ENCODE measurements at regions not wholly inside any gene's neighbourhood (a gene's known extent, or its start where the extent isn't known, plus 50 kb on each side); places are given as distances from the start of the nearest gene placed in this dataset.

- H3K27ac ChIP-seq (ENCODE audit: low read depth in 1 of 2, low read length in 2 of 2), result no peak overlapping the region
- H3K27ac Mint-ChIP-seq, result no peak overlapping the region
- no peak overlapping the region for H3K4me3 ChIP-seq (ENCODE audit: low read length)
- no peaks in the 10 kb centered on the region for H3K4me1 ChIP-seq (ENCODE audit: insufficient read depth, low read length)
- H3K4me1 Mint-ChIP-seq (ENCODE audit: low read depth), result no peaks in the 10 kb centered on the region
- no peak for ATAC-seq (ENCODE audit: poor library complexity)
- H3K9me3 Mint-ChIP-seq, result no peaks in the 10 kb centered on the region
- ChIA-PET POLR2A (no interaction called here), CTCF (no interaction called here)
- intact Hi-C loops (cut with DNase I, micrococcal nuclease), result no loop called here
- no peaks in the 10 kb centered on the region for H3K36me3 Mint-ChIP-seq (ENCODE audit: low read depth)
- H3K27me3 ChIP-seq (ENCODE audit: control insufficient read depth in 1 of 2, insufficient read depth in 2 of 2, low read length in 2 of 2), result no peaks in the 10 kb centered on the region
- no peak overlapping the region for H3K4me3 Mint-ChIP-seq
- DNase-seq, result no peak
- H3K27me3 Mint-ChIP-seq, result no peaks in the 10 kb centered on the region
- H3K36me3 ChIP-seq (ENCODE audit: insufficient read depth, low read length), result no peaks in the 10 kb centered on the region
- no peaks in the 10 kb centered on the region for H3K9me3 ChIP-seq (ENCODE audit: control insufficient read depth in 1 of 2, insufficient read depth in 1 of 2, low read length in 2 of 2)
- TF ChIP-seq CTCF (IDR thresholded peaks at IDR 0.05), result no peak
Measured at GRCh38 chr2:150698016-150698661, 210.7 kb upstream of the RND3 start.

- H3K27ac Mint-ChIP-seq, result no peak overlapping the region
- CTCF ChIA-PET, result no interaction called here
- no peaks in the 10 kb centered on the region for H3K9me3 Mint-ChIP-seq
- no peaks in the 10 kb centered on the region for H3K4me1 Mint-ChIP-seq (ENCODE audit: low read depth)
- Histone ChIP-seq H3K27me3 (ENCODE audit: control insufficient read depth in 1 of 2, insufficient read depth in 2 of 2, low read length in 2 of 2) (no peaks in the 10 kb centered on the region), H3K4me3 (ENCODE audit: low read length) (no peak overlapping the region), H3K27ac (ENCODE audit: low read depth in 1 of 2, low read length in 2 of 2) (no peak overlapping the region), H3K4me1 (ENCODE audit: insufficient read depth, low read length) (no peaks in the 10 kb centered on the region), H3K36me3 (ENCODE audit: insufficient read depth, low read length) (no peaks in the 10 kb centered on the region), H3K9me3 (ENCODE audit: control insufficient read depth in 1 of 2, insufficient read depth in 1 of 2, low read length in 2 of 2) (no peaks in the 10 kb centered on the region)
- no peak overlapping the region for H3K4me3 Mint-ChIP-seq
- H3K27me3 Mint-ChIP-seq, result no peaks in the 10 kb centered on the region
- DNase-seq, result no peak
- ATAC-seq (ENCODE audit: poor library complexity), result no peak
- POLR2A ChIA-PET, result no interaction called here
- intact Hi-C loops (cut with DNase I, micrococcal nuclease), result no loop called here
- TF ChIP-seq CTCF (IDR thresholded peaks at IDR 0.05), result no peak
- H3K36me3 Mint-ChIP-seq (ENCODE audit: low read depth), result no peaks in the 10 kb centered on the region
Measured at GRCh38 chr2:150697596-150697995, 210.1 kb upstream of the RND3 start.

GRCh38 chr2:150695451-150696135 is 208.1 kb upstream of the RND3 start:
- Mint-ChIP-seq H3K27me3 (no peaks in the 10 kb centered on the region), H3K9me3 (no peaks in the 10 kb centered on the region), H3K4me3 (no peak overlapping the region), H3K36me3 (ENCODE audit: low read depth) (no peaks in the 10 kb centered on the region), H3K27ac (no peak overlapping the region), H3K4me1 (ENCODE audit: low read depth) (no peaks in the 10 kb centered on the region)
- H3K27me3 ChIP-seq (ENCODE audit: control insufficient read depth in 1 of 2, insufficient read depth in 2 of 2, low read length in 2 of 2), result no peaks in the 10 kb centered on the region
- ATAC-seq (ENCODE audit: poor library complexity) (no peak), DNase-seq (no peak)
- H3K4me3 ChIP-seq (ENCODE audit: low read length), result no peak overlapping the region
- no peak overlapping the region for H3K27ac ChIP-seq (ENCODE audit: low read depth in 1 of 2, low read length in 2 of 2)
- no peaks in the 10 kb centered on the region for H3K9me3 ChIP-seq (ENCODE audit: control insufficient read depth in 1 of 2, insufficient read depth in 1 of 2, low read length in 2 of 2)
- ChIA-PET CTCF (no interaction called here), POLR2A (no interaction called here)
- H3K4me1 ChIP-seq (ENCODE audit: insufficient read depth, low read length), result no peaks in the 10 kb centered on the region
- H3K36me3 ChIP-seq (ENCODE audit: insufficient read depth, low read length), result no peaks in the 10 kb centered on the region
- intact Hi-C loops (cut with DNase I, micrococcal nuclease), result no loop called here
- TF ChIP-seq CTCF (IDR thresholded peaks at IDR 0.05), result no peak

Measured in CD4-positive, alpha-beta T cell (primary cell).